ENCODE measurements at regions not wholly inside any gene's neighbourhood (a gene's known extent, or its start where the extent isn't known, plus 50 kb on each side); places are given as distances from the start of the nearest gene placed in this dataset.

- 56% methylated on average over 14 of the region's 14 CpGs for WGBS (ENCODE audit: low lambda C conversion rate)
- H3K9me3 ChIP-seq = no peaks in the 10 kb centered on the region
- H2AFZ ChIP-seq (ENCODE audit: low read depth) = no peak overlapping the region
- H3K9ac ChIP-seq = no peak overlapping the region
- ChIA-PET CTCF (no interaction called here), POLR2A (no interaction called here)
- no peak overlapping the region for H3K4me2 ChIP-seq
- peaks cover 0 to 7% of the 10 kb centered on the region in 2 experiments; a peak in 1 of 4 replicates for H3K4me1 ChIP-seq (ENCODE audit: control insufficient read depth in 1 of 2, insufficient read depth in 2 of 2, low read depth in 1 of 2, low read length in 1 of 2)
- no peaks in the 10 kb centered on the region for H3K36me3 ChIP-seq (replicated peaks in 1 of 2; ENCODE audit: control insufficient read depth in 1 of 2, insufficient read depth in 2 of 2, low read length in 1 of 2)
- no peak for DNase-seq
- no peaks in the 10 kb centered on the region for H3F3A ChIP-seq (replicated peaks; ENCODE audit: insufficient read depth)
- H3K27me3 ChIP-seq (ENCODE audit: insufficient read depth) = no peaks in the 10 kb centered on the region
- H3K79me2 ChIP-seq (ENCODE audit: insufficient read depth) = no peaks in the 10 kb centered on the region
- H3K4me3 ChIP-seq (ENCODE audit: low read depth in 2 of 2, low read length in 1 of 2) = no peak overlapping the region
- no peaks in the 10 kb centered on the region for H4K20me1 ChIP-seq (ENCODE audit: insufficient read depth)
- no peak overlapping the region for H3K27ac ChIP-seq (ENCODE audit: low read depth in 2 of 2, low read length in 1 of 2)
- TF ChIP-seq TEAD4 (IDR thresholded peaks at IDR 0.05; ENCODE audit: borderline replicate concordance, insufficient read depth) = no peak
- no peak for TF ChIP-seq ELF1 (IDR thresholded peaks at IDR 0.05)
- TF ChIP-seq FOXM1 (IDR thresholded peaks at IDR 0.05; ENCODE audit: low read depth) = no peak
- TF ChIP-seq, protein P1, sequence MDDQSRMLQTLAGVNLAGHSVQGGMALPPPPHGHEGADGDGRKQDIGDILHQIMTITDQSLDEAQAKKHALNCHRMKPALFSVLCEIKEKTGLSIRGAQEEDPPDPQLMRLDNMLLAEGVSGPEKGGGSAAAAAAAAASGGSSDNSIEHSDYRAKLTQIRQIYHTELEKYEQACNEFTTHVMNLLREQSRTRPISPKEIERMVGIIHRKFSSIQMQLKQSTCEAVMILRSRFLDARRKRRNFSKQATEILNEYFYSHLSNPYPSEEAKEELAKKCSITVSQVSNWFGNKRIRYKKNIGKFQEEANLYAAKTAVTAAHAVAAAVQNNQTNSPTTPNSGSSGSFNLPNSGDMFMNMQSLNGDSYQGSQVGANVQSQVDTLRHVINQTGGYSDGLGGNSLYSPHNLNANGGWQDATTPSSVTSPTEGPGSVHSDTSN (IDR thresholded peaks at IDR 0.05) = no peak
- no peak for TF ChIP-seq EZH2phosphoT487 (IDR thresholded peaks at IDR 0.05; ENCODE audit: borderline replicate concordance, low read depth)
- no peak for TF ChIP-seq MEF2A (IDR thresholded peaks at IDR 0.05; ENCODE audit: borderline replicate concordance, low read depth)
- no peak for TF ChIP-seq CHD2 (IDR thresholded peaks at IDR 0.05; ENCODE audit: low read length, partially characterized antibody)
- TF ChIP-seq JUND (IDR thresholded peaks at IDR 0.05) = no peak
- no peak for TF ChIP-seq GATA2 (CRISPR knock-in tag; IDR thresholded peaks at IDR 0.05)
- TF ChIP-seq, protein P2, sequence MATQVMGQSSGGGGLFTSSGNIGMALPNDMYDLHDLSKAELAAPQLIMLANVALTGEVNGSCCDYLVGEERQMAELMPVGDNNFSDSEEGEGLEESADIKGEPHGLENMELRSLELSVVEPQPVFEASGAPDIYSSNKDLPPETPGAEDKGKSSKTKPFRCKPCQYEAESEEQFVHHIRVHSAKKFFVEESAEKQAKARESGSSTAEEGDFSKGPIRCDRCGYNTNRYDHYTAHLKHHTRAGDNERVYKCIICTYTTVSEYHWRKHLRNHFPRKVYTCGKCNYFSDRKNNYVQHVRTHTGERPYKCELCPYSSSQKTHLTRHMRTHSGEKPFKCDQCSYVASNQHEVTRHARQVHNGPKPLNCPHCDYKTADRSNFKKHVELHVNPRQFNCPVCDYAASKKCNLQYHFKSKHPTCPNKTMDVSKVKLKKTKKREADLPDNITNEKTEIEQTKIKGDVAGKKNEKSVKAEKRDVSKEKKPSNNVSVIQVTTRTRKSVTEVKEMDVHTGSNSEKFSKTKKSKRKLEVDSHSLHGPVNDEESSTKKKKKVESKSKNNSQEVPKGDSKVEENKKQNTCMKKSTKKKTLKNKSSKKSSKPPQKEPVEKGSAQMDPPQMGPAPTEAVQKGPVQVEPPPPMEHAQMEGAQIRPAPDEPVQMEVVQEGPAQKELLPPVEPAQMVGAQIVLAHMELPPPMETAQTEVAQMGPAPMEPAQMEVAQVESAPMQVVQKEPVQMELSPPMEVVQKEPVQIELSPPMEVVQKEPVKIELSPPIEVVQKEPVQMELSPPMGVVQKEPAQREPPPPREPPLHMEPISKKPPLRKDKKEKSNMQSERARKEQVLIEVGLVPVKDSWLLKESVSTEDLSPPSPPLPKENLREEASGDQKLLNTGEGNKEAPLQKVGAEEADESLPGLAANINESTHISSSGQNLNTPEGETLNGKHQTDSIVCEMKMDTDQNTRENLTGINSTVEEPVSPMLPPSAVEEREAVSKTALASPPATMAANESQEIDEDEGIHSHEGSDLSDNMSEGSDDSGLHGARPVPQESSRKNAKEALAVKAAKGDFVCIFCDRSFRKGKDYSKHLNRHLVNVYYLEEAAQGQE (IDR thresholded peaks at IDR 0.05; ENCODE audit: low read depth, low read length) = no peak
- TF ChIP-seq POLR2AphosphoS5 (IDR thresholded peaks at IDR 0.05; ENCODE audit: low read depth, low read length) = no peak
- no peak for TF ChIP-seq SIN3A (IDR thresholded peaks at IDR 0.05; ENCODE audit: borderline replicate concordance, low read depth, low read length)
- no peak for TF ChIP-seq SMC3 (IDR thresholded peaks at IDR 0.05; ENCODE audit: low read depth, low read length)
- TF ChIP-seq RCOR1 (IDR thresholded peaks at IDR 0.05; ENCODE audit: low read length) = no peak
- TF ChIP-seq, protein P3, sequence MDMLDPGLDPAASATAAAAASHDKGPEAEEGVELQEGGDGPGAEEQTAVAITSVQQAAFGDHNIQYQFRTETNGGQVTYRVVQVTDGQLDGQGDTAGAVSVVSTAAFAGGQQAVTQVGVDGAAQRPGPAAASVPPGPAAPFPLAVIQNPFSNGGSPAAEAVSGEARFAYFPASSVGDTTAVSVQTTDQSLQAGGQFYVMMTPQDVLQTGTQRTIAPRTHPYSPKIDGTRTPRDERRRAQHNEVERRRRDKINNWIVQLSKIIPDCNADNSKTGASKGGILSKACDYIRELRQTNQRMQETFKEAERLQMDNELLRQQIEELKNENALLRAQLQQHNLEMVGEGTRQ (IDR thresholded peaks at IDR 0.05; ENCODE audit: borderline replicate concordance, low read depth, low read length) = no peak
- TF ChIP-seq, protein P4, sequence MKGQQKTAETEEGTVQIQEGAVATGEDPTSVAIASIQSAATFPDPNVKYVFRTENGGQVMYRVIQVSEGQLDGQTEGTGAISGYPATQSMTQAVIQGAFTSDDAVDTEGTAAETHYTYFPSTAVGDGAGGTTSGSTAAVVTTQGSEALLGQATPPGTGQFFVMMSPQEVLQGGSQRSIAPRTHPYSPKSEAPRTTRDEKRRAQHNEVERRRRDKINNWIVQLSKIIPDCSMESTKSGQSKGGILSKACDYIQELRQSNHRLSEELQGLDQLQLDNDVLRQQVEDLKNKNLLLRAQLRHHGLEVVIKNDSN (IDR thresholded peaks at IDR 0.05; ENCODE audit: borderline replicate concordance, low read depth) = no peak
- TF ChIP-seq MXI1 (IDR thresholded peaks at IDR 0.05; ENCODE audit: low read depth, low read length) = no peak
- H3K9me2 ChIP-seq = no peaks in the 10 kb centered on the region
These were observed 172.7 kb downstream of the TTLL2 start for GRCh38 chr6:167497428-167498056.

Measured in SK-N-SH (cell line).